HUES48 (cell line): ENCODE measurements at regions not wholly inside any gene's neighbourhood (a gene's known extent, or its start where the extent isn't known, plus 50 kb on each side); places are given as distances from the start of the nearest gene placed in this dataset.
"Not testable (repeated sequence)": the region's sequence is repeated elsewhere in the genome, so short reads cannot be mapped to it uniquely, and the experiment has no call there.

ENCODE experiments used
- H3K27ac ChIP-seq: one replicate; pipeline ENCODE4 v1.7.0; 2013; ENCODE audit warnings: low read depth, low read length, inconsistent platforms
- H3K27me3 ChIP-seq: 2 replicates; pipeline ENCODE4 v1.6.1; 2013; ENCODE audit warnings: mild to moderate bottlenecking, low read length; ENCODE audit not compliant: control insufficient read depth, insufficient read depth
- H3K36me3 ChIP-seq: 2 replicates; pipeline ENCODE4 v1.6.1; 2013; ENCODE audit warnings: low read length; ENCODE audit not compliant: control insufficient read depth, insufficient read depth
- H3K4me1 ChIP-seq: 2 replicates; pipeline ENCODE4 v1.6.1; 2013; ENCODE audit warnings: mild to moderate bottlenecking, low read length; ENCODE audit not compliant: control insufficient read depth, insufficient read depth
- H3K4me3 ChIP-seq: 2 replicates; pipeline ENCODE4 v1.5.1; 2013; ENCODE audit warnings: mild to moderate bottlenecking, low read depth, low read length
- H3K9ac ChIP-seq: 2 replicates; pipeline ENCODE4 v1.6.1; 2013; ENCODE audit warnings: mild to moderate bottlenecking, low read depth, low read length, moderate library complexity
- H3K9me3 ChIP-seq: 2 replicates; pipeline ENCODE4 v1.6.1; 2013; ENCODE audit warnings: low read length; ENCODE audit not compliant: control insufficient read depth, insufficient read depth

DNA sequence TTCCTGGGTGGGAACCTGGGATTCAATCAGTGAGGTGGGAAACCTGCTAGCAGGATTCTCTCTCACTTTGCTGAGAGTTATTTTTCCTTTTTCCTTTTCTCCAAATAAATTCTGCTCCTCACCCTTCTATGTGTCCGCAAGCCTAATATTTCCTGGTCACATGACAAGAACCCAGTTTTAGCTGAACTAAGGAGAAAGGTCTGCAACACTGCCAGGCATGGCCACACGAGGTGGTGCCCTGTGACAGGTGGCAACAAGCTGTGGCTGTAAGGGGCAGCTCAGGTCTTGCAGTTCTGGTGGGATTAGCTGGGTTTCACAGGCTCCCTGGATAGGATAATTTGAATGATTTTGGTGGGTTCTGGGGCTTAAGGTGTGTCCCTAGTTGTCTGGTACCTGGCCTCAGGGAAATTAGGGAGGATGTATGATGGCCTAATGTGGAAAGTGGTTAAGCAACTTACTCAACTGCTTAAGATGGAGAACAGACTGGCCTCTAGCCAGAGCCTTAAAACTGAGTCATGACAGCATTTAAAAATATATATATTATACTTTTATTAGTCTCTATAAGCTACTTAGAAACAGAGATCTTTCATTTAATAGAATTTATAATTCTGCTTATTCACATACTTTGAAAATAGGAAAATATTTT, 215.0 kb downstream of the IL15 start:
- H3K36me3 ChIP-seq, result no peaks in the 10 kb centered on the region
- no peaks in the 10 kb centered on the region for H3K4me1 ChIP-seq
- no peak overlapping the region for H3K4me3 ChIP-seq
- no peaks in the 10 kb centered on the region for H3K27me3 ChIP-seq
- H3K9me3 ChIP-seq, result peaks cover 10% of the 10 kb centered on the region
- H3K27ac ChIP-seq, result no peak overlapping the region
- no peak overlapping the region for H3K9ac ChIP-seq

- H3K27ac ChIP-seq, result no peak overlapping the region
Observed at GRCh38 chr4:141853091-141853764, 216.8 kb downstream of the IL15 start.

GRCh38 chr4:141858437-141858836, 222.1 kb downstream of the IL15 start:
- Histone ChIP-seq H3K27me3 (no peaks in the 10 kb centered on the region), H3K9me3 (peaks cover 7% of the 10 kb centered on the region), H3K27ac (no peak overlapping the region), H3K36me3 (no peaks in the 10 kb centered on the region), H3K4me1 (no peaks in the 10 kb centered on the region), H3K4me3 (no peak overlapping the region), H3K9ac (no peak overlapping the region)

More at GRCh38 chr4:141853091-141853764, 216.8 kb downstream of the IL15 start:
- Histone ChIP-seq H3K4me1 (no peaks in the 10 kb centered on the region), H3K27me3 (no peaks in the 10 kb centered on the region), H3K36me3 (no peaks in the 10 kb centered on the region), H3K4me3 (no peak overlapping the region), H3K9ac (no peak overlapping the region), H3K9me3 (peaks cover 10% of the 10 kb centered on the region)

GRCh38 chr4:141860974-141861373, 224.6 kb downstream of the IL15 start:
- no peaks in the 10 kb centered on the region for H3K36me3 ChIP-seq
- no peak overlapping the region for H3K4me3 ChIP-seq
- no peaks in the 10 kb centered on the region for H3K27me3 ChIP-seq
- no peaks in the 10 kb centered on the region for H3K4me1 ChIP-seq
- no peak overlapping the region for H3K27ac ChIP-seq
- peaks cover 4% of the 10 kb centered on the region; the same call in 1 of the 2 replicates for H3K9me3 ChIP-seq
- H3K9ac ChIP-seq, result no peak overlapping the region

DNA sequence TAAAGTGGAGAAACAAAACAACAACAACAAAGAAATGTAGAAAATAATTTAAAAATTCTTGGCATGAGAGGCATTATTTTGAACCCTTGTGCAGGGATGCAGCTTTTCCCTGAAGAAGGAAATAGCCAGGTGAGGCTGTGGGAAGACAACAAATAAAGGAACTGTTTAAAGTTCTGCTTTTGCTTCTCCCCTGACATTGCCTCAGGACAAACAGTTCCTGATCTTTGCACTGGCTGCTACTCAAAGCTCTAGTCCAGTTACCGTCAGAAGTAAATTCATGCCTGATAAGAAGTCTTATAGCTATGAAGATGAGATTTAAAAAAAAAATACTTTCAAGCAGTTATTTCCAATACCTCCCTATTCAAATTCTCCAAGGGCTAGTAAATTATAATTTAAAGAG, 233.8 kb downstream of the IL15 start:
- no peaks in the 10 kb centered on the region for H3K27me3 ChIP-seq
- H3K9me3 ChIP-seq, result peaks cover 20% of the 10 kb centered on the region
- H3K9ac ChIP-seq, result no peak overlapping the region
- H3K4me1 ChIP-seq, result peaks cover 14% of the 10 kb centered on the region
- H3K27ac ChIP-seq, result no peak overlapping the region
- no peaks in the 10 kb centered on the region for H3K36me3 ChIP-seq
- no peak overlapping the region for H3K4me3 ChIP-seq

- H3K36me3 ChIP-seq, result no peaks in the 10 kb centered on the region
- H3K4me3 ChIP-seq, result no peak overlapping the region
- peaks cover 14% of the 10 kb centered on the region for H3K4me1 ChIP-seq
Observed at GRCh38 chr4:141871086-141871770, 234.8 kb downstream of the IL15 start.

GRCh38 chr4:141882650-141883049, 246.3 kb downstream of the IL15 start:
- H3K27me3 ChIP-seq, H3K4me3 ChIP-seq, H3K4me1 ChIP-seq, H3K9me3 ChIP-seq, H3K9ac ChIP-seq, H3K36me3 ChIP-seq, H3K27ac ChIP-seq: not testable (repeated sequence)

More at GRCh38 chr4:141871086-141871770, 234.8 kb downstream of the IL15 start:
- peaks cover 20% of the 10 kb centered on the region for H3K9me3 ChIP-seq
- no peak overlapping the region for H3K27ac ChIP-seq
- no peak overlapping the region for H3K9ac ChIP-seq
- no peaks in the 10 kb centered on the region for H3K27me3 ChIP-seq

DNA sequence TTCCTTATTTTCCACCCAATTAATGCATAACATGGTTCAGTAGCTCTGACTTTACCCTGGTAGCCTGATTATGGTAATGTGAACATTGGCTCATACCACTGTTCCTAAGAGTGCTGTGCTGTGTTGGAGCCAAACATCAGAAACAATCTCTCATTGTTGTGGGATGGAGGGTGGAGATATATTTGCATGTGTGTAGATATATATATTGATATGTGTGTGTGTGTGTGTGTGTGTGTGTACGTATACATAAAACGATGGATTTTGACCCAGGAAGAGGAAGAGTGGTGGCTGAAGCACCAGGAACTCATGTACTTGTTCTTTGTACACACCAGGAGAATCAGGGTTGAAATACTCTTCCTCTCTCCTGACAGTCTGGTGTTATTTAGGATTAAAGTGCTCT, 247.7 kb downstream of the IL15 start:
- Histone ChIP-seq H3K4me1 (no peaks in the 10 kb centered on the region), H3K27me3 (no peaks in the 10 kb centered on the region), H3K9me3 (no peaks in the 10 kb centered on the region), H3K27ac (no peak overlapping the region), H3K36me3 (no peaks in the 10 kb centered on the region), H3K4me3 (no peak overlapping the region), H3K9ac (no peak overlapping the region)

GRCh38 chr4:141885112-141885511, 248.7 kb downstream of the IL15 start:
- Histone ChIP-seq H3K9me3 (no peaks in the 10 kb centered on the region), H3K27ac (no peak overlapping the region), H3K9ac (no peak overlapping the region), H3K36me3 (no peaks in the 10 kb centered on the region), H3K4me1 (no peaks in the 10 kb centered on the region), H3K4me3 (no peak overlapping the region), H3K27me3 (no peaks in the 10 kb centered on the region)

DNA sequence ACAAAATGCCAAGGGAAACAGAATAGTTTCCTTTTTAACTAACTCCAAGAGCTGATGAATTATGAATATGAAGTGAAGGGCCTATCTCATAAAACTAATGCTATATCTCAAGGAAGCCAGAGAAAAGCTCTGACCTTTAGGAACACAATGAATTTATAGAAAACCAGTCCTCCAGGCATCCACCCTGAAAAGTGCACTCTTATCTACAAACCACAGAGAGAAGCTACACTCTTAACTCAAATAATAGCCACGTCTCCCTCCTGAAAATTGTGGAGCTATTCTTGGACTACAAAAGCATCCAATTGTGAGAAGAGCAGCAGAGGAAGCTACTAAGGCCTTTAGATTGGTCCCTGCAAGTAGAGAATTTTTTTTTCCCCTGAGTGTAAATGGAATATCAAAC, 253.9 kb downstream of the IL15 start:
- H3K27me3 ChIP-seq, result no peaks in the 10 kb centered on the region

More for the DNA sequence above, 253.9 kb downstream of the IL15 start:
- Histone ChIP-seq H3K4me3 (no peak overlapping the region), H3K36me3 (no peaks in the 10 kb centered on the region), H3K4me1 (peaks cover 6% of the 10 kb centered on the region; the same call in 1 of the 2 replicates), H3K27ac (no peak overlapping the region), H3K9me3 (no peaks in the 10 kb centered on the region), H3K9ac (no peak overlapping the region)
